CD4-positive, alpha-beta T cell treated with Interleukin-1 beta for 1 hour (primary cell): ENCODE measurements at regions not wholly inside any gene's neighbourhood (a gene's known extent, or its start where the extent isn't known, plus 50 kb on each side); places are given as distances from the start of the nearest gene placed in this dataset.
"Not testable (repeated sequence)": the region's sequence is repeated elsewhere in the genome, so short reads cannot be mapped to it uniquely, and the experiment has no call there.

ENCODE experiments used
- DNase-seq, 2 donors: peaks; one replicate each; pipeline ENCODE4 v3.0.0-alpha.2; 2020 to 2022

- no peak for DNase-seq
These were observed 337.5 kb downstream of the EPHA7 start for GRCh38 chr6:93081901-93082300.

- no peak for DNase-seq
These were observed 340.3 kb downstream of the EPHA7 start for GRCh38 chr6:93079061-93079460.

GRCh38 chr6:93073811-93074210, 345.5 kb downstream of the EPHA7 start:
- no peak for DNase-seq

GRCh38 chr6:93069856-93070255, 349.5 kb downstream of the EPHA7 start:
- no peak for DNase-seq

DNA sequence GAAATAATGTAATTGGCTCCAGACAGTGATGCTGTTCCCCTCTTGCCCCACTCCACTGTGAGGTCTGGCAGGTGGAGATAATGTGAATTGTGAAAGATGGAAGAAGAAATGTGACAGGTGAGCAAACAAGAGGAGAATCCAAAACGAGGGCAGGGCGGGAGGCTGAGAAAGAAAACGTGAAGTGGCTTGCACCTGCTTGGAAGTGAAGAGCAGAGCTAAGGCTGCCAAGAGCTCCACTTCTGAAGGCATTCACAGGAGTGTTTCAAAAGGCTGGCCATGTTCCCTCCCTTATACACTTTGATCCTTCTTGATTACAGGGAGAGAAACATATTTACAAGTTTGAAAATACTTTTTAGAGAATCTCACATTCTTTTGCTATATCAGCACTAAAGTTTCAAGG, 359.4 kb downstream of the EPHA7 start:
- no peak for DNase-seq

GRCh38 chr6:93057584-93057983, 361.8 kb downstream of the EPHA7 start:
- DNase-seq, result no peak

GRCh38 chr6:93048381-93048780, 371.0 kb downstream of the EPHA7 start:
- no peak for DNase-seq

- DNase-seq, result no peak
These were observed 372.3 kb downstream of the EPHA7 start for GRCh38 chr6:93047033-93047432.

- DNase-seq, result no peak
These were observed 374.2 kb downstream of the EPHA7 start for GRCh38 chr6:93045156-93045555.

DNA sequence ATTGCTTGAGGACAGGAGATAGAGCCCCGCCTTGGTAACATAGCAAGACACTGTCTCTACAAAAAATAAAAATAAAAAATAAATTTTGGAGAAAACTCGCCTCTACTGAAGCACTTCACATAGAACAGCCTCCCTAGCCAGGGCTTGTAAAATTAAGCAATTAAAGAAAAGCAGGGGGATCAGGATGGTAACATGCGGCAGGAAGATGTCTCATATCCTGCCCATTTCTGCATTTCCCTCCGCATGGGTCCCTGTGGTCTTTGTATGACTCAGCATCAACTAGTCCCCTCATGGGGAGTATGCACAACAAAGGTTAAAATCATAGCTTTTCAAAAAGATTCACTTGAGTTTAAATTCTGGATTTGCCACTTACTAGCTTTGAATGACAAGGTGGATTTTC, 379.0 kb downstream of the EPHA7 start:
- DNase-seq, result no peak

DNA sequence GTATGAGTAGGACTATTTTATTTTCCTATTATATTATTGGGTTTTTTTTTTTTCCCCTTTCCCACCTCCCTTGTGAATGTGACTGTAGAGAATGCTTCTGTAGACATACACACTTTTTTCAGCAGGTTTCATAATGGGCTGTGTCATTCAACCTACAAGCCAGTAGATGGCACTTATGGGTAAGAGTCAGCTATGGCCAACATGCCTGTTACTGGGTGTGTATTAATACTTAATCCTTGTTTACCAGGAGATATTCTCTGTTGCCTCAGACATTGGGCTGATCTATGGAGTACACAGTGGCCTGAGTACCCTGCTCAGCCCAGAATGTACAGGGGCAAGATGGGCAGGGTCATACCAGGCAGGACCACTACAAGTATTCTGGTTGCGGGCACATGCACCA, 382.5 kb downstream of the EPHA7 start:
- DNase-seq, result no peak

GRCh38 chr6:93035756-93036155, 383.6 kb downstream of the EPHA7 start:
- no peak for DNase-seq

- no peak for DNase-seq
These were observed 398.0 kb downstream of the EPHA7 start for GRCh38 chr6:93021235-93021915.

GRCh38 chr6:93017626-93018025, 401.7 kb downstream of the EPHA7 start:
- no peak for DNase-seq

GRCh38 chr6:93017213-93017612, 402.1 kb downstream of the EPHA7 start:
- DNase-seq, result no peak

DNA sequence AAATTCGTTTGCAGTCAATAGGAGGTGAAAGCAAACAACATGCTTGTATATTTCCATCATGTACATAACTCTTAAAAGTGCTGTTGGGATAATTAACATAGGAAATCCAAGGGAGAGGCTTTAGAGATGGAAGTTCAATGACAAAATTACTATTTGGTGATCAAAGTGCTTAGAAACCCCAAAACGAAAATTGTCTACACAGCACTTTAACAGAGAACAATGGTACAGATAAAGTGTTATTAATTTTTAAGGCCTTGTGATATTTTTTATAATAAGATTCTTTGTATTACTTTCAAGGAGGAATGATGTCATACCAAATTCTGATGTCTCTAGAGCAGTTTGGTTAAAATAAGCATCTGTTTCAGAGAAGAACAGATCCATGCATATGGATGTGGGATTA, 406.3 kb downstream of the EPHA7 start:
- no peak for DNase-seq

DNA sequence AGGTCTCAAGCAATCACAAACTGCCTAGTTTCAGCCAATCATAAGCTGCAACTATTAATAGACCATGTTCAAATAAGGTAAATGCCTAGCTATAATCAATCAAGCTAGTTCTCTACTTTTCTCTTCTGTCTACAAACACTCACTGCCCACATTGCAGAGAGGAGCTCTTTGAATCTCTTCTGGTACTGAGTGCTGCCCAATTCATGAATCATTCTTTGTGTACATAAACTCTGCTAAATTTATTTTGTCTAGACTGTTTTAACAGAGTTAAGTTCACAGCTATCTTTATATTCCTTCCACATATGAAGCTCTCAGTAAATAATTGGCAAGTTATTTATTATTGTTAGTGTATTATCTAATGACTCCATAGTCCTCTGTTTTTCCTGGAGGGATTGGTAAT, 411.0 kb downstream of the EPHA7 start:
- no peak for DNase-seq

GRCh38 chr6:92989656-92990055, 429.7 kb downstream of the EPHA7 start:
- DNase-seq, result no peak

DNA sequence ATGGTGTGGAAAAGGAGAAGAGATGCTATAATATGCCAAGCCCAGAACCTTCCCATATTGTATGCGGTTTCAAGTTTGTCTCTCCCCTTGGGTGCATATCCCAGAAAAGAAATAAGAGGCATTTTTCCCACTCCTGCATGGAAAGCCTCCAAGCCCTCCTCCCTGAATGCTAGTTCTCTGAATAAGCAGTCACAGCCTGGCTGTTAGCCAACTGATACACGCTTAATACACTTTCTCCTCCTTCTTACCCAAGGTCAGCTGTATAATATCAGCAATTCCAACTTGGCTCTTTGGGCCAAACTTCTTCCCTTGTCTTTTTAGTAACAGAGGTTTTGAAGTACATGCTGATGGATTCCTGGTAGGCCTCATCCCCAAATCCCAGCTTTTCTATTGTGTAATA, 440.1 kb downstream of the EPHA7 start:
- DNase-seq, result no peak

DNA sequence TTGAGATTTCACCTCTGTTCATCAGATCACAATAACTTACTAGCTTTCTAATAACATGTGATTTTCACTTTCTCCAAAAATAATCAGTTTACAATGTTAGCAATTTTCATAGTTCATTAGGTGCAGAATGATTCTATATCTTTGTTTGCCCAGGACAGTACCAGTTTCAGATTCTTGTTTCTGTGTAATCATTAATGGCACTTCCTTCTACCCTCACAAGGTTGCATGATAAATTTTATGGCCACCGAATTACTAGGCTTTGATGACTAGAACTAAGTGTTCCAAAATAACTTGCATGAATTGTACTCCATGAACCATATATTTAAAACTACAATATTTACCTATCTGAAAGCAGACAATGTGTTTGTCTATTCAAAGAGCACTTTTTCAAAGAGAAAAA, 442.3 kb downstream of the EPHA7 start:
- no peak for DNase-seq

- DNase-seq, result no peak
These were observed 452.0 kb downstream of the EPHA7 start for GRCh38 chr6:92967362-92967761.

DNA sequence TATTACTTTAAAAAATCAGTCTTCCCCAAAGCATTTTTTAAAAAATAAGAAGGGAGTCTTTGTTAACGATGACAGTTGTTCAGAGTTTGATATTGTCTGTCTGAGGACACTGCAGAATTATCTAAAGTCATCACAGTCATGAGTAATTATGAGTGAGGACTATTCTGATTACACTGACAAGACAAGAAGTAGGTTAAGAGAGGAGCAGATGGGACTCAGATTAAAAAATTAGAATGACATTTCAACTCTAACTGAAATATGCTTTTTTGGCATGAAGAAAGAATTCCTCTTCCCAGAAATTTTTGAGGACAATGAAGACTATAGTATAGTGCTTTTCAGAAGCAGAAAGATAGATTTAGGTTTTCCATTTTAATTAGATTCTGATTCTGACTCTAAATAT, 456.5 kb downstream of the EPHA7 start:
- DNase-seq, result no peak

GRCh38 chr6:92952111-92952510, 467.2 kb downstream of the EPHA7 start:
- DNase-seq, result not testable (repeated sequence)

GRCh38 chr6:92945799-92946198, 473.6 kb downstream of the EPHA7 start:
- no peak for DNase-seq

- DNase-seq, result no peak
These were observed 475.2 kb downstream of the EPHA7 start for GRCh38 chr6:92944132-92944531.

GRCh38 chr6:92942549-92942948, 476.8 kb downstream of the EPHA7 start:
- DNase-seq, result no peak
